ENCODE measurements at regions not wholly inside any gene's neighbourhood (a gene's known extent, or its start where the extent isn't known, plus 50 kb on each side); places are given as distances from the start of the nearest gene placed in this dataset.
A peak's percentile ranks its signal among the peaks of the same experiment; 100 is the strongest.

- no peak overlapping the region for H3K4me3 ChIP-seq
- no TSS peak for BruUV-seq (replicated peaks)
- no peaks in the 10 kb centered on the region for H3F3A ChIP-seq (ENCODE audit: insufficient read depth, low read depth)
- H3K9me3 ChIP-seq (ENCODE audit: insufficient read depth, low read depth) = no peaks in the 10 kb centered on the region
- H3K27ac ChIP-seq = no peak overlapping the region
- POLR2A ChIA-PET (ENCODE audit: unreplicated experiment) = no interaction called here
- CTCF ChIA-PET = no interaction called here
- no peak for DNase-seq
- H4K20me1 ChIP-seq (ENCODE audit: insufficient read depth) = no peaks in the 10 kb centered on the region
- H3K4me2 ChIP-seq = no peak overlapping the region
- H3K36me3 ChIP-seq (ENCODE audit: low read depth) = no peaks in the 10 kb centered on the region
- H3K27me3 ChIP-seq (ENCODE audit: insufficient read depth, low read depth) = no peaks in the 10 kb centered on the region
- intact Hi-C loops (cut with micrococcal nuclease; ENCODE audit: unreplicated experiment) = loop anchor here (10.0 kb wide), 1 partner anchor 404 kb away; no protein-coding TSS in a partner anchor
- H3K79me2 ChIP-seq (ENCODE audit: low read depth) = no peaks in the 10 kb centered on the region
- TF ChIP-seq, protein P1, sequence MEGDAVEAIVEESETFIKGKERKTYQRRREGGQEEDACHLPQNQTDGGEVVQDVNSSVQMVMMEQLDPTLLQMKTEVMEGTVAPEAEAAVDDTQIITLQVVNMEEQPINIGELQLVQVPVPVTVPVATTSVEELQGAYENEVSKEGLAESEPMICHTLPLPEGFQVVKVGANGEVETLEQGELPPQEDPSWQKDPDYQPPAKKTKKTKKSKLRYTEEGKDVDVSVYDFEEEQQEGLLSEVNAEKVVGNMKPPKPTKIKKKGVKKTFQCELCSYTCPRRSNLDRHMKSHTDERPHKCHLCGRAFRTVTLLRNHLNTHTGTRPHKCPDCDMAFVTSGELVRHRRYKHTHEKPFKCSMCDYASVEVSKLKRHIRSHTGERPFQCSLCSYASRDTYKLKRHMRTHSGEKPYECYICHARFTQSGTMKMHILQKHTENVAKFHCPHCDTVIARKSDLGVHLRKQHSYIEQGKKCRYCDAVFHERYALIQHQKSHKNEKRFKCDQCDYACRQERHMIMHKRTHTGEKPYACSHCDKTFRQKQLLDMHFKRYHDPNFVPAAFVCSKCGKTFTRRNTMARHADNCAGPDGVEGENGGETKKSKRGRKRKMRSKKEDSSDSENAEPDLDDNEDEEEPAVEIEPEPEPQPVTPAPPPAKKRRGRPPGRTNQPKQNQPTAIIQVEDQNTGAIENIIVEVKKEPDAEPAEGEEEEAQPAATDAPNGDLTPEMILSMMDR (conservative IDR thresholded peaks at IDR 0.05) = no peak
- TF ChIP-seq EZH2 (IDR thresholded peaks at IDR 0.05; ENCODE audit: low read depth) = no peak
- no peak overlapping the region for H2AFZ ChIP-seq
- H3K9me2 ChIP-seq (ENCODE audit: insufficient read depth) = no peaks in the 10 kb centered on the region
- H3K4me1 ChIP-seq (replicated peaks; ENCODE audit: insufficient read depth) = no peaks in the 10 kb centered on the region
Measured at GRCh38 chr6:159108426-159108985, 60.7 kb upstream of the FNDC1 start.

GRCh38 chr6:159107451-159108260 is 61.5 kb upstream of the FNDC1 start:
- Histone ChIP-seq H3K4me2 (no peak overlapping the region), H3K36me3 (ENCODE audit: low read depth) (no peaks in the 10 kb centered on the region), H3K4me3 (no peak overlapping the region), H2AFZ (no peak overlapping the region), H3K27me3 (ENCODE audit: insufficient read depth, low read depth) (no peaks in the 10 kb centered on the region), H3K9me3 (ENCODE audit: insufficient read depth, low read depth) (no peaks in the 10 kb centered on the region), H3K9me2 (ENCODE audit: insufficient read depth) (no peaks in the 10 kb centered on the region), H3K27ac (no peak overlapping the region), H4K20me1 (ENCODE audit: insufficient read depth) (no peaks in the 10 kb centered on the region), H3K79me2 (ENCODE audit: low read depth) (no peaks in the 10 kb centered on the region), H3K4me1 (replicated peaks; ENCODE audit: insufficient read depth) (no peaks in the 10 kb centered on the region), H3F3A (ENCODE audit: insufficient read depth, low read depth) (no peaks in the 10 kb centered on the region)
- CTCF ChIA-PET = no interaction called here
- TF ChIP-seq, protein P1 (conservative IDR thresholded peaks at IDR 0.05) = no peak
- no peak for TF ChIP-seq EZH2 (IDR thresholded peaks at IDR 0.05; ENCODE audit: low read depth)
- no TSS peak for BruUV-seq (replicated peaks)
- POLR2A ChIA-PET (ENCODE audit: unreplicated experiment) = no interaction called here
- intact Hi-C loops (cut with micrococcal nuclease; ENCODE audit: unreplicated experiment) = loop anchor here (10.0 kb wide), 1 partner anchor 403 kb away; no protein-coding TSS in a partner anchor
- no peak for DNase-seq

DNA sequence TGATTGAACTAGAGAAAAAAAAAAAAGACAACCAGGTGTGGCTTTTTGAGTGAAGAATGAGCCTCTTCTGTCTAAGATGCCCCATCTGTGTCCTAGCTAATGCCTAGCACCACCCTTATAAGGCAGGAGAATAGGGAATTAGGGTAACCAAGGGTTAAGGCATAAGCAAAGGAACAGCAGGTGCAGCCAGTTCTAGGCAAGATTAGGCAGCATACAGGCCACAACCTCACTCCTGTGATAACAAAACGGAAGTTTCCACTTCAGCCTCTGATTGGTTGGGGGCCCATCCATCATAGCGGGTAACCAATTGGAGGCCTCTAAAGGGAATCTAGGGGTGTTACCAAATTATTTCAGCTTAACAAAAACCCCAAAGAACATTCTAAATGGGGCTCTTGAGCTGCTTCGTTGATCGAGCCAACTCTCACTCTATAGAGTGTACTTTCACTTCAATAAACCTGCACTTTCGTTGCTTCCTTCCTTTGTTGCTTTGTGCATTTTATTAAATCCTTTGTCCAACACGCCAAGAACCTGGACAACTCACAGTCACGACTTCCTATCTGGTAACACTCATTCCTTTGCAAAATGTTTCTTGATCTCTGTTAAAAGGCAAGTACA is 61.9 kb upstream of the TAGAP start:
- H3K4me1 ChIP-seq (replicated peaks; ENCODE audit: insufficient read depth) = no peaks in the 10 kb centered on the region
- POLR2A ChIA-PET (ENCODE audit: unreplicated experiment) = no interaction called here

More for the DNA sequence above, 61.9 kb upstream of the TAGAP start:
- H3K27me3 ChIP-seq (ENCODE audit: insufficient read depth, low read depth) = no peaks in the 10 kb centered on the region
- no peak overlapping the region for H3K4me2 ChIP-seq
- DNase-seq = peak in 1 of 2 experiments; percentile 11
- H3K79me2 ChIP-seq (ENCODE audit: low read depth) = no peaks in the 10 kb centered on the region
- H3K36me3 ChIP-seq (ENCODE audit: low read depth) = no peaks in the 10 kb centered on the region
- no peaks in the 10 kb centered on the region for H3K9me2 ChIP-seq (ENCODE audit: insufficient read depth)
- BruUV-seq (replicated peaks) = no TSS peak
- no peaks in the 10 kb centered on the region for H4K20me1 ChIP-seq (ENCODE audit: insufficient read depth)
- CTCF ChIA-PET = no interaction called here
- no peak overlapping the region for H3K4me3 ChIP-seq
- H3F3A ChIP-seq (ENCODE audit: insufficient read depth, low read depth) = no peaks in the 10 kb centered on the region
- intact Hi-C loops (cut with micrococcal nuclease; ENCODE audit: unreplicated experiment) = loop anchor here (10.0 kb wide), 1 partner anchor 402 kb away; no protein-coding TSS in a partner anchor
- no peak overlapping the region for H3K27ac ChIP-seq
- H2AFZ ChIP-seq = no peak overlapping the region
- no peak for TF ChIP-seq EZH2 (IDR thresholded peaks at IDR 0.05; ENCODE audit: low read depth)
- TF ChIP-seq, protein P1 (conservative IDR thresholded peaks at IDR 0.05) = no peak
- H3K9me3 ChIP-seq (ENCODE audit: insufficient read depth, low read depth) = no peaks in the 10 kb centered on the region

Data from PC-9 (cell line).